HepG2 (cell line): ENCODE measurements at regions not wholly inside any gene's neighbourhood (a gene's known extent, or its start where the extent isn't known, plus 50 kb on each side); places are given as distances from the start of the nearest gene placed in this dataset.
A peak's percentile ranks its signal among the peaks of the same experiment; 100 is the strongest.

Experiments used
- ATAC-seq: fragments of 200-7000 bp; cut with Tn5 transposase; 3 replicates; pipeline ENCODE4 v1.9.1; 2020; ENCODE audit warnings: mild to moderate bottlenecking, moderate library complexity
- BruUV-seq: library from RNA; stranded (reverse); fragments of 400-500 nt; replicated peaks from 2 replicates; lab custom pipeline; 2021; lab: Mats Ljungman, UMichigan
- CTCF ChIA-PET: fragments of 300-600 bp; formaldehyde crosslinking; extraction: SDS; loops from one replicate; lab custom pipeline; 2021; ENCODE audit warnings: low total read pairs, inconsistent platforms, low intra/inter-chr PET ratio; lab: Yijun Ruan, JAX
- POLR2A ChIA-PET: fragments of 350-600 bp; sonication (Branson Sonifier 250); formaldehyde crosslinking; loops from one replicate; lab custom pipeline; 2020; ENCODE audit warnings: antibody characterized with exemption, inconsistent platforms; lab: Yijun Ruan, JAX
- DNase-seq: peaks from one replicate; pipeline ENCODE4 v3.0.0-alpha.2; 2015; ENCODE audit warnings: low spot score
- FAIRE-seq: peaks from 3 replicates; lab custom pipeline; 2011; peaks lifted over from hg19 to GRCh38; lab: Jason Lieb, UNC
- H2AFZ ChIP-seq: one replicate; pipeline ENCODE4 v1.6.1; 2011; ENCODE audit warnings: low read length, inconsistent platforms
- H3K27ac ChIP-seq: fragments of 300-600 bp; 3 replicates; pipeline ENCODE4 v1.8.0; 2011; ENCODE audit warnings: mixed run types, mild to moderate bottlenecking, mixed read lengths, low read length, inconsistent platforms; ENCODE audit not compliant: insufficient read depth; ENCODE audit errors: extremely low read length
- H3K27me3 ChIP-seq, 2 experiments: fragments of 200-600 bp in 1 of 2; 2 replicates in 1 of 2; 3 replicates in 1 of 2; pipeline versions ENCODE4 v1.6.0 to v1.8.0; 2011; ENCODE audit warnings: low read length in 2 of 2, mild to moderate bottlenecking in 2 of 2, moderate library complexity in 2 of 2, inconsistent platforms in 1 of 2; ENCODE audit not compliant: insufficient read depth in 2 of 2, control insufficient read depth in 1 of 2
- H3K36me3 ChIP-seq, 2 experiments: fragments of 200-600 bp in 1 of 2; replicated peaks in 1 of 2; 2 replicates in 1 of 2; 3 replicates in 1 of 2; pipeline versions ENCODE4 v1.5.1 to v1.8.0; 2011; ENCODE audit warnings: low read length in 2 of 2, inconsistent platforms in 1 of 2; ENCODE audit not compliant: insufficient read depth in 2 of 2, control insufficient read depth in 1 of 2
- H3K4me1 ChIP-seq: 2 replicates; pipeline ENCODE4 v1.5.1; 2012; ENCODE audit warnings: low read length, inconsistent platforms; ENCODE audit not compliant: insufficient read depth
- H3K4me2 ChIP-seq: 2 replicates; pipeline ENCODE4 v1.6.0; 2011; ENCODE audit warnings: low read depth, low read length, inconsistent platforms
- H3K4me3 ChIP-seq, 3 experiments: fragments of 200-600 bp in 1 of 3; sonication (generic), shearing (Covaris generic) in 1 of 3; replicated peaks in 1 of 3; 2 replicates each; pipeline ENCODE4 v1.5.1; 2011 to 2016; ENCODE audit warnings: low read length in 3 of 3, inconsistent platforms in 2 of 3, low read depth in 2 of 3, mild to moderate bottlenecking in 2 of 3, control low read depth in 1 of 3, mixed read lengths in 1 of 3; ENCODE audit not compliant: insufficient read depth in 1 of 3
- H3K79me2 ChIP-seq: one replicate; pipeline ENCODE4 v1.6.1; 2011; ENCODE audit warnings: low read length, inconsistent platforms; ENCODE audit not compliant: insufficient read depth
- H3K9ac ChIP-seq: 2 replicates; pipeline ENCODE4 v1.6.0; 2011; ENCODE audit warnings: mild to moderate bottlenecking, low read depth, low read length, inconsistent platforms; ENCODE audit not compliant: insufficient read depth
- H3K9me3 ChIP-seq: 2 replicates; pipeline ENCODE4 v1.5.1; 2012; ENCODE audit warnings: mild to moderate bottlenecking, low read length
- H4K20me1 ChIP-seq: 2 replicates; pipeline ENCODE4 v1.6.0; 2011; ENCODE audit warnings: inconsistent platforms, mild to moderate bottlenecking, low read length, moderate library complexity; ENCODE audit not compliant: insufficient read depth
- CSRNP1 ChIP-seq: sonication (generic); formaldehyde crosslinking; IDR thresholded peaks from 2 replicates; pipeline ENCODE4 v1.8.1; 2023; ENCODE audit warnings: mild to moderate bottlenecking, missing genetic modification reagents
- ELK4 ChIP-seq: sonication (generic); formaldehyde crosslinking; IDR thresholded peaks from 2 replicates; pipeline ENCODE4 v1.9.0; 2021; ENCODE audit warnings: missing genetic modification reagents, borderline replicate concordance
- FLYWCH1 ChIP-seq: sonication (generic); formaldehyde crosslinking; IDR thresholded peaks from 2 replicates; pipeline ENCODE4 v1.8.1; 2023; ENCODE audit warnings: mild to moderate bottlenecking, missing genetic modification reagents
- GATA4 ChIP-seq: sonication (generic); IDR thresholded peaks from 2 replicates; pipeline ENCODE4 v1.6.1; 2016; ENCODE audit warnings: antibody characterized with exemption, low read depth, borderline replicate concordance
- GFI1 ChIP-seq: sonication (generic); formaldehyde crosslinking; IDR thresholded peaks from 2 replicates; pipeline ENCODE4 v1.5.0; 2020; ENCODE audit warnings: missing genetic modification reagents, mild to moderate bottlenecking, borderline replicate concordance
- KDM2A ChIP-seq: sonication (generic); formaldehyde crosslinking; IDR thresholded peaks from 2 replicates; pipeline ENCODE4 v1.4.0; 2020; ENCODE audit warnings: low read depth, missing genetic modification reagents, borderline replicate concordance
- MYNN ChIP-seq: sonication (generic); formaldehyde crosslinking; IDR thresholded peaks from 2 replicates; pipeline ENCODE4 v1.4.0; 2020; ENCODE audit warnings: mild to moderate bottlenecking, low read depth, missing genetic modification reagents
- RFXAP ChIP-seq: sonication (generic); formaldehyde crosslinking; IDR thresholded peaks from 2 replicates; pipeline ENCODE4 v1.4.0; 2020; ENCODE audit warnings: missing genetic modification reagents, borderline replicate concordance
- SIX4 ChIP-seq: sonication (generic); formaldehyde crosslinking; IDR thresholded peaks from 2 replicates; pipeline ENCODE4 v1.4.0; 2020; ENCODE audit warnings: missing genetic modification reagents
- ZFP82 ChIP-seq: sonication (generic); formaldehyde crosslinking; IDR thresholded peaks from 2 replicates; pipeline ENCODE4 v1.5.1; 2020; ENCODE audit warnings: mild to moderate bottlenecking, missing genetic modification reagents, borderline replicate concordance
- ZFY ChIP-seq: sonication (generic); formaldehyde crosslinking; IDR thresholded peaks from 2 replicates; pipeline ENCODE4 v1.4.0; 2020; ENCODE audit warnings: missing genetic modification reagents
- ZIK1 ChIP-seq: sonication (generic); formaldehyde crosslinking; IDR thresholded peaks from 2 replicates; pipeline ENCODE4 v1.5.0; 2020; ENCODE audit warnings: mild to moderate bottlenecking, low read depth, missing genetic modification reagents, borderline replicate concordance
- ZNF121 ChIP-seq: sonication (generic); formaldehyde crosslinking; IDR thresholded peaks from 2 replicates; pipeline ENCODE4 v1.5.0; 2020; ENCODE audit warnings: mild to moderate bottlenecking, missing genetic modification reagents
- ZNF296 ChIP-seq: sonication (generic); formaldehyde crosslinking; conservative IDR thresholded peaks from 2 replicates; pipeline ENCODE4 v1.5.0; 2020; ENCODE audit warnings: mild to moderate bottlenecking, missing genetic modification reagents
- ZNF367 ChIP-seq: sonication (generic); formaldehyde crosslinking; IDR thresholded peaks from 2 replicates; pipeline ENCODE4 v1.4.0; 2020; ENCODE audit warnings: missing genetic modification reagents, borderline replicate concordance
- whole genome bisulfite sequencing: methylation state at CpG from one replicate; pipeline ENCODE4 v1.1.6; 2017; ENCODE audit warnings: low lambda C conversion rate; 5-methylcytosine and 5-hydroxymethylcytosine counted together
- in situ Hi-C: cut with HindIII; loops from 2 replicates; pipeline ENCODE4 v1.10.0; 2017; ENCODE audit warnings: low pct_unique_long_range_greater_than_20kb; ENCODE audit not compliant: extremely low pct_ligation_motif_present
- intact Hi-C: fragments of 100-400 bp; cut with micrococcal nuclease; formaldehyde crosslinking; loops from one replicate; pipeline ENCODE4 v1.10.0; 2022; ENCODE audit not compliant: unreplicated experiment
- TF ChIP-seq, protein P1 (sequence below): sonication (generic); formaldehyde crosslinking; IDR thresholded peaks from 2 replicates; pipeline ENCODE4 v1.5.0; 2020; ENCODE audit warnings: mild to moderate bottlenecking, missing genetic modification reagents, borderline replicate concordance

- TF ChIP-seq, protein P1, sequence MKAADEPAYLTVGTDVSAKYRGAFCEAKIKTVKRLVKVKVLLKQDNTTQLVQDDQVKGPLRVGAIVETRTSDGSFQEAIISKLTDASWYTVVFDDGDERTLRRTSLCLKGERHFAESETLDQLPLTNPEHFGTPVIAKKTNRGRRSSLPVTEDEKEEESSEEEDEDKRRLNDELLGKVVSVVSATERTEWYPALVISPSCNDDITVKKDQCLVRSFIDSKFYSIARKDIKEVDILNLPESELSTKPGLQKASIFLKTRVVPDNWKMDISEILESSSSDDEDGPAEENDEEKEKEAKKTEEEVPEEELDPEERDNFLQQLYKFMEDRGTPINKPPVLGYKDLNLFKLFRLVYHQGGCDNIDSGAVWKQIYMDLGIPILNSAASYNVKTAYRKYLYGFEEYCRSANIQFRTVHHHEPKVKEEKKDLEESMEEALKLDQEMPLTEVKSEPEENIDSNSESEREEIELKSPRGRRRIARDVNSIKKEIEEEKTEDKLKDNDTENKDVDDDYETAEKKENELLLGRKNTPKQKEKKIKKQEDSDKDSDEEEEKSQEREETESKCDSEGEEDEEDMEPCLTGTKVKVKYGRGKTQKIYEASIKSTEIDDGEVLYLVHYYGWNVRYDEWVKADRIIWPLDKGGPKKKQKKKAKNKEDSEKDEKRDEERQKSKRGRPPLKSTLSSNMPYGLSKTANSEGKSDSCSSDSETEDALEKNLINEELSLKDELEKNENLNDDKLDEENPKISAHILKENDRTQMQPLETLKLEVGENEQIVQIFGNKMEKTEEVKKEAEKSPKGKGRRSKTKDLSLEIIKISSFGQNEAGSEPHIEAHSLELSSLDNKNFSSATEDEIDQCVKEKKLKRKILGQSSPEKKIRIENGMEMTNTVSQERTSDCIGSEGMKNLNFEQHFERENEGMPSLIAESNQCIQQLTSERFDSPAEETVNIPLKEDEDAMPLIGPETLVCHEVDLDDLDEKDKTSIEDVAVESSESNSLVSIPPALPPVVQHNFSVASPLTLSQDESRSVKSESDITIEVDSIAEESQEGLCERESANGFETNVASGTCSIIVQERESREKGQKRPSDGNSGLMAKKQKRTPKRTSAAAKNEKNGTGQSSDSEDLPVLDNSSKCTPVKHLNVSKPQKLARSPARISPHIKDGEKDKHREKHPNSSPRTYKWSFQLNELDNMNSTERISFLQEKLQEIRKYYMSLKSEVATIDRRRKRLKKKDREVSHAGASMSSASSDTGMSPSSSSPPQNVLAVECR, result no peak
- 0 out of 2 replicates have a peak, but pooled peaks have one; percentile 44 for TF ChIP-seq ZFP82
- no peak for TF ChIP-seq GFI1
Measured at GRCh38 chr11:27282806-27283205, 80.2 kb downstream of the CCDC34 start (continued).

- ChIA-PET CTCF (no interaction called here), POLR2A (interaction anchor here (0.6 to 0.9 kb wide), 2 partner anchors 9 to 114 kb away, joined by 3 read pairs; no protein-coding TSS in a partner anchor)
- intact Hi-C loops (no loop called here), in situ Hi-C loops (no loop called here)
- H3K9me3 ChIP-seq, result no peaks in the 10 kb centered on the region
- ATAC-seq, result peak; percentile 96
- no peaks in the 10 kb centered on the region for H3K79me2 ChIP-seq
- peak overlapping the region; percentile 74 for H3K4me2 ChIP-seq
- H3K4me3 ChIP-seq, result peak overlapping the region; percentile 0 to 54 (median 29); a peak in 3 of 6 replicates
- no peaks in the 10 kb centered on the region; a peak in 1 of 5 replicates for H3K27me3 ChIP-seq
- H3K36me3 ChIP-seq, result no peaks in the 10 kb centered on the region
- H3K4me1 ChIP-seq, result peaks cover 25% of the 10 kb centered on the region
- peak overlapping the region; percentile 36 for H2AFZ ChIP-seq
- no peak for FAIRE-seq
- WGBS, result 5% methylated on average over 9 of the region's 9 CpGs
- BruUV-seq, result no TSS peak
- peak; percentile 60 for DNase-seq
- no peaks in the 10 kb centered on the region for H4K20me1 ChIP-seq
- H3K27ac ChIP-seq, result no peak overlapping the region
- H3K9ac ChIP-seq, result no peak overlapping the region
- no peak for TF ChIP-seq ZFY (CRISPR knock-in tag)
- TF ChIP-seq SIX4, result no peak
- no peak for TF ChIP-seq ELK4 (CRISPR knock-in tag)
- no peak for TF ChIP-seq FLYWCH1 (CRISPR knock-in tag)
- no peak for TF ChIP-seq MYNN (CRISPR knock-in tag)
- TF ChIP-seq GATA4, result no peak
- peak; percentile 83 for TF ChIP-seq ZNF121 (CRISPR knock-in tag)
- TF ChIP-seq ZIK1 (CRISPR knock-in tag), result no peak
- no peak for TF ChIP-seq CSRNP1 (CRISPR knock-in tag)
- no peak for TF ChIP-seq RFXAP (CRISPR knock-in tag)
- TF ChIP-seq ZNF367 (CRISPR knock-in tag), result no peak
- no peak for TF ChIP-seq KDM2A (CRISPR knock-in tag)
- TF ChIP-seq ZNF296 (CRISPR knock-in tag), result no peak
Measured at GRCh38 chr11:27281740-27282590, 81.0 kb downstream of the CCDC34 start.
